A549 (cell line): ENCODE measurements at regions not wholly inside any gene's neighbourhood (a gene's known extent, or its start where the extent isn't known, plus 50 kb on each side); places are given as distances from the start of the nearest gene placed in this dataset.

ENCODE experiments used
- ATAC-seq, 2 experiments: fragments of 200-7000 bp in 1 of 2; fragments of >200 bp in 1 of 2; cut with Nextera tagmentation in 1 of 2; cut with Tn5 transposase in 1 of 2; 3 replicates each; pipeline versions ENCODE4 v1.8.0 to v1.9.1; 2018 to 2020; ENCODE audit warnings: mild to moderate bottlenecking in 1 of 2, moderate library complexity in 1 of 2
- CTCF ChIA-PET: fragments of 300-600 bp; sonication (Branson Sonifier 250); formaldehyde crosslinking; extraction: SDS; loops from one replicate; lab custom pipeline; 2021; ENCODE audit warnings: antibody characterized with exemption, inconsistent platforms; lab: Yijun Ruan, JAX
- POLR2A ChIA-PET: fragments of 350-600 bp; formaldehyde crosslinking; extraction: SDS; loops from one replicate; lab custom pipeline; 2021; ENCODE audit warnings: antibody characterized with exemption, inconsistent platforms; lab: Yijun Ruan, JAX
- DNase-seq, 2 experiments: peaks; one replicate each; pipeline versions ENCODE4 v3.0.0 to v3.0.0-alpha.2; 2011 to 2016; ENCODE audit warnings: low read depth in 1 of 2, low spot score in 1 of 2
- FAIRE-seq: peaks from 2 replicates; lab custom pipeline; 2011; peaks lifted over from hg19 to GRCh38; lab: Jason Lieb, UNC
- H3K27ac ChIP-seq, 2 experiments: fragments of >200 bp; sonication (Bioruptor Twin); formaldehyde crosslinking; 3 replicates each; pipeline ENCODE4 v1.5.1; 2016 to 2017
- H3K4me1 ChIP-seq: fragments of >200 bp; sonication (Bioruptor Twin); formaldehyde crosslinking; 3 replicates; pipeline ENCODE4 v1.6.1; 2016
- H3K4me2 ChIP-seq: fragments of >200 bp; sonication (Bioruptor Twin); formaldehyde crosslinking; 3 replicates; pipeline ENCODE4 v1.6.1; 2016
- H3K4me3 ChIP-seq: fragments of >200 bp; sonication (Bioruptor Twin); formaldehyde crosslinking; 3 replicates; pipeline ENCODE4 v1.5.1; 2016
- H3K9me3 ChIP-seq: fragments of >200 bp; sonication (Bioruptor Twin); formaldehyde crosslinking; 3 replicates; pipeline ENCODE4 v1.6.1; 2016
- CBX2 ChIP-seq: fragments of 200-600 bp; sonication (generic); IDR thresholded peaks from 2 replicates; pipeline ENCODE4 v1.6.1; 2016; ENCODE audit warnings: low read depth, mild to moderate bottlenecking, borderline replicate concordance
- EHF ChIP-seq: fragments of 250-450 bp; sonication (Bioruptor Pico); IDR thresholded peaks from 2 replicates; pipeline ENCODE4 v1.5.0; 2020; ENCODE audit warnings: mild to moderate bottlenecking
- FOXS1 ChIP-seq: fragments of 250-450 bp; sonication (Bioruptor Pico); IDR thresholded peaks from 2 replicates; pipeline ENCODE4 v1.5.0; 2020; ENCODE audit warnings: mild to moderate bottlenecking, moderate library complexity
- HDAC2 ChIP-seq: fragments of 200-600 bp; sonication (generic); IDR thresholded peaks from 2 replicates; pipeline ENCODE4 v1.6.1; 2016
- HOXA7 ChIP-seq: fragments of 250-450 bp; sonication (Bioruptor Pico); IDR thresholded peaks from 2 replicates; pipeline ENCODE4 v1.5.0; 2020; ENCODE audit warnings: mild to moderate bottlenecking, moderate library complexity
- HOXB13 ChIP-seq: fragments of 250-450 bp; sonication (Bioruptor Pico); IDR thresholded peaks from 2 replicates; pipeline ENCODE4 v1.5.0; 2020; ENCODE audit warnings: low read depth, mild to moderate bottlenecking, moderate library complexity
- JUN ChIP-seq, 2 experiments: fragments of >200 bp; sonication (Bioruptor Twin); formaldehyde crosslinking; IDR thresholded peaks; 2 replicates in 1 of 2; 3 replicates in 1 of 2; pipeline ENCODE4 v1.6.1; 2016 to 2017
- JUNB ChIP-seq: fragments of >200 bp; sonication (Bioruptor Twin); formaldehyde crosslinking; IDR thresholded peaks from 2 replicates; pipeline ENCODE4 v1.6.1; 2016
- KDM1A ChIP-seq: fragments of 200-600 bp; sonication (generic); IDR thresholded peaks from 2 replicates; pipeline ENCODE4 v1.6.1; 2016; ENCODE audit warnings: low read depth, mild to moderate bottlenecking
- MAFK ChIP-seq: fragments of 450-650 bp; IDR thresholded peaks from 2 replicates; pipeline ENCODE4 v1.6.1; 2014; ENCODE audit not compliant: partially characterized antibody
- MAZ ChIP-seq: fragments of 150-350 bp; IDR thresholded peaks from 2 replicates; pipeline ENCODE4 v1.6.1; 2014; ENCODE audit warnings: antibody characterized with exemption, low read depth, low read length, borderline replicate concordance
- PHF8 ChIP-seq: fragments of 200-600 bp; sonication (generic); IDR thresholded peaks from 2 replicates; pipeline ENCODE4 v1.6.1; 2016; ENCODE audit warnings: low read depth, mild to moderate bottlenecking, antibody characterized with exemption, moderate library complexity, borderline replicate concordance
- POLR2A ChIP-seq: IDR thresholded peaks from 2 replicates; pipeline ENCODE4 v1.6.1; 2012; ENCODE audit warnings: mild to moderate bottlenecking, low read length
- RCOR1 ChIP-seq: fragments of 150-350 bp; IDR thresholded peaks from 2 replicates; pipeline ENCODE4 v1.6.1; 2014; ENCODE audit warnings: antibody characterized with exemption, low read length, low read depth
- RNF2 ChIP-seq: fragments of 200-600 bp; sonication (generic); IDR thresholded peaks from 2 replicates; pipeline ENCODE4 v1.6.1; 2016; ENCODE audit warnings: low read depth, mild to moderate bottlenecking, antibody characterized with exemption, moderate library complexity, borderline replicate concordance
- SREBF2 ChIP-seq: fragments of 450-650 bp; IDR thresholded peaks from 2 replicates; pipeline ENCODE4 v1.6.1; 2014; ENCODE audit warnings: mild to moderate bottlenecking, moderate library complexity
- ZC3H11A ChIP-seq: fragments of 450-650 bp; IDR thresholded peaks from 2 replicates; pipeline ENCODE4 v1.6.1; 2014; ENCODE audit warnings: antibody characterized with exemption, mild to moderate bottlenecking
- ZFP36 ChIP-seq: fragments of 450-650 bp; IDR thresholded peaks from 2 replicates; pipeline ENCODE4 v1.6.1; 2014; ENCODE audit warnings: borderline replicate concordance; ENCODE audit not compliant: partially characterized antibody
- ZSCAN20 ChIP-seq: fragments of 250-450 bp; sonication (Bioruptor Pico); IDR thresholded peaks from 2 replicates; pipeline ENCODE4 v1.8.0; 2022; ENCODE audit warnings: mild to moderate bottlenecking, moderate library complexity
- WGBS: methylation state at CpG from one replicate; pipeline ENCODE4 v1.1.6; 2017; ENCODE audit errors: missing lambda C conversion rate; 5-methylcytosine and 5-hydroxymethylcytosine counted together
- TF ChIP-seq, protein P1 (sequence below): fragments of >200 bp; sonication (Bioruptor Twin); formaldehyde crosslinking; IDR thresholded peaks from 3 replicates; pipeline ENCODE4 v1.5.1; 2016
- TF ChIP-seq, protein P2 (sequence below): IDR thresholded peaks from 2 replicates; pipeline ENCODE4 v1.6.1; 2012
- TF ChIP-seq, protein P3 (sequence below): fragments of >200 bp; sonication (Bioruptor Twin); formaldehyde crosslinking; IDR thresholded peaks from 2 replicates; pipeline ENCODE4 v1.6.1; 2016
- TF ChIP-seq, protein P4 (sequence below): fragments of 200-600 bp; sonication (generic); IDR thresholded peaks from 2 replicates; pipeline ENCODE4 v1.6.1; 2016; ENCODE audit warnings: antibody characterized with exemption, mild to moderate bottlenecking, moderate library complexity
- TF ChIP-seq, protein P5 (sequence below): fragments of 250-450 bp; sonication (Bioruptor Pico); IDR thresholded peaks from 2 replicates; pipeline ENCODE4 v1.5.0; 2020; ENCODE audit warnings: low read depth, mild to moderate bottlenecking, moderate library complexity
- TF ChIP-seq, protein P6 (sequence below): IDR thresholded peaks from 2 replicates; pipeline ENCODE4 v1.6.1; 2012

DNA sequence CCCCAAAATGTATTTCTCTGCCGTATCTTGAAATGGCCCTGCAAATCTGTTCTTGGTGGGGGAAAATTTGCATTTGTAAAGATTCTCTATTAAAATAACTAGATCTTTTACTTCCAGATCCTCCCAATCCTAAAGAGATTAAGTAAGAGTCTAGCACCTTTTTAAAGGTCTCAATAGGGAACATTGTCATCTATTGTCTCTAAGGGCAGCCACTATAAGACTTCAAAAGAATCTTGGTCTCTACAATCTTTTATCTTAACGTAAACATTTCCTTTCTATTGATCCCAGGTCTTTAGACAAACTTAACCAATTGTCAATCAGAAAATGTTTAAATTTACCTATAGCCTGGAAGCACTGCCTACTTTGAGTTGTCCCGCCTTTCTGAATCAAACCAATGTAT is 1313.3 kb downstream of the ROBO2 start:
- FAIRE-seq (no peak), ATAC-seq (no peak), DNase-seq (no peak)
- no peaks in the 10 kb centered on the region for H3K9me3 ChIP-seq
- ChIA-PET CTCF (no interaction called here), POLR2A (no interaction called here)
- 40% methylated on average over 3 of the region's 3 CpGs for WGBS
- TF ChIP-seq HDAC2 (no peak), KDM1A (no peak), RCOR1 (no peak), EHF (no peak), CBX2 (no peak), JUN (IDR thresholded peaks at IDR 0.05) (no peak), RNF2 (no peak), JUNB (no peak), FOXS1 (no peak), HOXB13 (CRISPR knock-in tag) (no peak)
- TF ChIP-seq, protein P1, sequence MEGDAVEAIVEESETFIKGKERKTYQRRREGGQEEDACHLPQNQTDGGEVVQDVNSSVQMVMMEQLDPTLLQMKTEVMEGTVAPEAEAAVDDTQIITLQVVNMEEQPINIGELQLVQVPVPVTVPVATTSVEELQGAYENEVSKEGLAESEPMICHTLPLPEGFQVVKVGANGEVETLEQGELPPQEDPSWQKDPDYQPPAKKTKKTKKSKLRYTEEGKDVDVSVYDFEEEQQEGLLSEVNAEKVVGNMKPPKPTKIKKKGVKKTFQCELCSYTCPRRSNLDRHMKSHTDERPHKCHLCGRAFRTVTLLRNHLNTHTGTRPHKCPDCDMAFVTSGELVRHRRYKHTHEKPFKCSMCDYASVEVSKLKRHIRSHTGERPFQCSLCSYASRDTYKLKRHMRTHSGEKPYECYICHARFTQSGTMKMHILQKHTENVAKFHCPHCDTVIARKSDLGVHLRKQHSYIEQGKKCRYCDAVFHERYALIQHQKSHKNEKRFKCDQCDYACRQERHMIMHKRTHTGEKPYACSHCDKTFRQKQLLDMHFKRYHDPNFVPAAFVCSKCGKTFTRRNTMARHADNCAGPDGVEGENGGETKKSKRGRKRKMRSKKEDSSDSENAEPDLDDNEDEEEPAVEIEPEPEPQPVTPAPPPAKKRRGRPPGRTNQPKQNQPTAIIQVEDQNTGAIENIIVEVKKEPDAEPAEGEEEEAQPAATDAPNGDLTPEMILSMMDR: no peak
- TF ChIP-seq, protein P2, sequence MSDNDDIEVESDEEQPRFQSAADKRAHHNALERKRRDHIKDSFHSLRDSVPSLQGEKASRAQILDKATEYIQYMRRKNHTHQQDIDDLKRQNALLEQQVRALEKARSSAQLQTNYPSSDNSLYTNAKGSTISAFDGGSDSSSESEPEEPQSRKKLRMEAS: no peak
- TF ChIP-seq, protein P3, sequence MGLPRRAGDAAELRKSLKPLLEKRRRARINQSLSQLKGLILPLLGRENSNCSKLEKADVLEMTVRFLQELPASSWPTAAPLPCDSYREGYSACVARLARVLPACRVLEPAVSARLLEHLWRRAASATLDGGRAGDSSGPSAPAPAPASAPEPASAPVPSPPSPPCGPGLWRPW: no peak
- H3K27ac ChIP-seq: no peak overlapping the region
- no peak overlapping the region for H3K4me3 ChIP-seq
- H3K4me2 ChIP-seq: no peak overlapping the region
- H3K4me1 ChIP-seq: no peaks in the 10 kb centered on the region

DNA sequence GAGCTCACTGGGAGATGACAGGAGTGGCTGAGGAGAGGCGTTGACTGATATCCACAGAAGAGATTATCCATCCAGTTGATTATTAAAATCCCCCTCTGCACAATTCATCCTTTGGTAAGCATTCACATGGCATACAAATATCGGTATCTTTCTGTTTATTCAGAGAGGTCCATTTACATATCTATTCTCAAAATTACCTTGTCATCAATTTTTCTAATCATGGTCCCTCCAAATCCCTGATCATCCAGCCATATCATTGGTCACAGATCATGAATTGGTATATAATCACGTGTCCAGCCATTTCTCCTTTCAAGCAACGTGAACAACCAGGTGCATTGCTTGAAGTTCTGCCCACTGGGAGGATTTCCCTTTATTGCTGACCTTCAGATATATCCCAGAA is 1321.0 kb downstream of the ROBO2 start:
- FAIRE-seq: no peak
- CTCF ChIA-PET: interaction anchor here (1.0 kb wide), 1 partner anchor 672 kb away, joined by 3 read pairs; no protein-coding TSS in a partner anchor
- WGBS: 3% methylated on average over 4 of the region's 4 CpGs

DNA sequence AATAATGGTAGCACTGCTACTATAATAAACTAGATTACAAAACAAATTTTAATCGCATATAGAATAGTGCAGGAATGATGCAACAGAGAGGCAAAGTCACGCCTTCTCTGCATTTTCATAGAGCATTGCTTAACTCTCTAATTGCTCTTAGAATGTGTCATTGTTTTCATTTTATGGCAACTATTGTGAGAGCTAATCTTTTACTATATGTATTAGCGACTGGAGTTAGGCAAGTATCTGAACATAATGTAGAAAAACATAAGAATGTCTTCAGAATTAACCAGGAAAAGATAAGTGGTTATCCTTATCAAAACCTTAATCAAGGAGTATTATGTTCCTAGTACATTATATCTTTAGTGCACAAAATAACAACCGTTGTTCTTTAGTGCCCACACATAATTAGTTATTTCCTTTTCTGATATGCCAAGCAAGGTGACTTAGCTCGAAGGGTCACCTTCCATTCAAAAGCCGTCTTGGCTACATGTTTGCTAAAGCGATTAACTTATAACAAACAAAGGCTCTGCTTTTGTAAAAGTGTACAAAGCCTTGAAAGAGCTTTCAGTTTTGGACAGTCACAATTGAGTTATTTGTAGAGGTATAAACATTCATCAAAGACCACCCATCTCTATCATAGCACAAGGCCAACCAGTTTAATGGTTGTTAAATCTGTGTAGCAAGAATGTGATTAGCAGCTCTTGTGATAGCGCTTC is 1328.9 kb downstream of the ROBO2 start:
- POLR2A ChIA-PET: no interaction called here
- Histone ChIP-seq H3K4me3 (no peak overlapping the region), H3K4me2 (no peak overlapping the region), H3K27ac (no peak overlapping the region), H3K9me3 (no peaks in the 10 kb centered on the region), H3K4me1 (no peaks in the 10 kb centered on the region)
- CTCF ChIA-PET: no interaction called here
- TF ChIP-seq, protein P4, sequence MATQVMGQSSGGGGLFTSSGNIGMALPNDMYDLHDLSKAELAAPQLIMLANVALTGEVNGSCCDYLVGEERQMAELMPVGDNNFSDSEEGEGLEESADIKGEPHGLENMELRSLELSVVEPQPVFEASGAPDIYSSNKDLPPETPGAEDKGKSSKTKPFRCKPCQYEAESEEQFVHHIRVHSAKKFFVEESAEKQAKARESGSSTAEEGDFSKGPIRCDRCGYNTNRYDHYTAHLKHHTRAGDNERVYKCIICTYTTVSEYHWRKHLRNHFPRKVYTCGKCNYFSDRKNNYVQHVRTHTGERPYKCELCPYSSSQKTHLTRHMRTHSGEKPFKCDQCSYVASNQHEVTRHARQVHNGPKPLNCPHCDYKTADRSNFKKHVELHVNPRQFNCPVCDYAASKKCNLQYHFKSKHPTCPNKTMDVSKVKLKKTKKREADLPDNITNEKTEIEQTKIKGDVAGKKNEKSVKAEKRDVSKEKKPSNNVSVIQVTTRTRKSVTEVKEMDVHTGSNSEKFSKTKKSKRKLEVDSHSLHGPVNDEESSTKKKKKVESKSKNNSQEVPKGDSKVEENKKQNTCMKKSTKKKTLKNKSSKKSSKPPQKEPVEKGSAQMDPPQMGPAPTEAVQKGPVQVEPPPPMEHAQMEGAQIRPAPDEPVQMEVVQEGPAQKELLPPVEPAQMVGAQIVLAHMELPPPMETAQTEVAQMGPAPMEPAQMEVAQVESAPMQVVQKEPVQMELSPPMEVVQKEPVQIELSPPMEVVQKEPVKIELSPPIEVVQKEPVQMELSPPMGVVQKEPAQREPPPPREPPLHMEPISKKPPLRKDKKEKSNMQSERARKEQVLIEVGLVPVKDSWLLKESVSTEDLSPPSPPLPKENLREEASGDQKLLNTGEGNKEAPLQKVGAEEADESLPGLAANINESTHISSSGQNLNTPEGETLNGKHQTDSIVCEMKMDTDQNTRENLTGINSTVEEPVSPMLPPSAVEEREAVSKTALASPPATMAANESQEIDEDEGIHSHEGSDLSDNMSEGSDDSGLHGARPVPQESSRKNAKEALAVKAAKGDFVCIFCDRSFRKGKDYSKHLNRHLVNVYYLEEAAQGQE: no peak
- no peak for TF ChIP-seq HOXA7 (CRISPR knock-in tag)
- TF ChIP-seq, protein P3: no peak
- TF ChIP-seq SREBF2: no peak
- TF ChIP-seq PHF8: no peak
- no peak for TF ChIP-seq ZFP36
- no peak for TF ChIP-seq ZC3H11A
- TF ChIP-seq, protein P5, sequence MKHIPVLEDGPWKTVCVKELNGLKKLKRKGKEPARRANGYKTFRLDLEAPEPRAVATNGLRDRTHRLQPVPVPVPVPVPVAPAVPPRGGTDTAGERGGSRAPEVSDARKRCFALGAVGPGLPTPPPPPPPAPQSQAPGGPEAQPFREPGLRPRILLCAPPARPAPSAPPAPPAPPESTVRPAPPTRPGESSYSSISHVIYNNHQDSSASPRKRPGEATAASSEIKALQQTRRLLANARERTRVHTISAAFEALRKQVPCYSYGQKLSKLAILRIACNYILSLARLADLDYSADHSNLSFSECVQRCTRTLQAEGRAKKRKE (CRISPR knock-in tag): no peak
- TF ChIP-seq POLR2A: no peak
- TF ChIP-seq, protein P2: no peak
- FAIRE-seq: no peak
- WGBS: 38% methylated on average over 8 of the region's 8 CpGs
- DNase-seq: no peak
- ATAC-seq: no peak

More for the DNA sequence above, 1321.0 kb downstream of the ROBO2 start:
- TF ChIP-seq, protein P6, sequence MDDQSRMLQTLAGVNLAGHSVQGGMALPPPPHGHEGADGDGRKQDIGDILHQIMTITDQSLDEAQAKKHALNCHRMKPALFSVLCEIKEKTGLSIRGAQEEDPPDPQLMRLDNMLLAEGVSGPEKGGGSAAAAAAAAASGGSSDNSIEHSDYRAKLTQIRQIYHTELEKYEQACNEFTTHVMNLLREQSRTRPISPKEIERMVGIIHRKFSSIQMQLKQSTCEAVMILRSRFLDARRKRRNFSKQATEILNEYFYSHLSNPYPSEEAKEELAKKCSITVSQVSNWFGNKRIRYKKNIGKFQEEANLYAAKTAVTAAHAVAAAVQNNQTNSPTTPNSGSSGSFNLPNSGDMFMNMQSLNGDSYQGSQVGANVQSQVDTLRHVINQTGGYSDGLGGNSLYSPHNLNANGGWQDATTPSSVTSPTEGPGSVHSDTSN: no peak
- TF ChIP-seq MAZ: no peak
- peak; percentile 72 for TF ChIP-seq MAFK
- no peak for TF ChIP-seq ZSCAN20 (CRISPR knock-in tag)
- POLR2A ChIA-PET: no interaction called here
- H3K4me2 ChIP-seq: no peak overlapping the region
- DNase-seq: no peak
- H3K27ac ChIP-seq: no peak overlapping the region
- H3K9me3 ChIP-seq: no peaks in the 10 kb centered on the region
- H3K4me3 ChIP-seq: no peak overlapping the region
- no peak for ATAC-seq
- H3K4me1 ChIP-seq: no peaks in the 10 kb centered on the region
